Glomerular endothelial cell (primary cell): ENCODE measurements at regions not wholly inside any gene's neighbourhood (a gene's known extent, or its start where the extent isn't known, plus 50 kb on each side); places are given as distances from the start of the nearest gene placed in this dataset.
"Not testable (repeated sequence)": the region's sequence is repeated elsewhere in the genome, so short reads cannot be mapped to it uniquely, and the experiment has no call there.

Experiments used
- DNase-seq: peaks from one replicate; pipeline ENCODE4 v3.0.0-alpha.2; 2011; ENCODE audit warnings: low read depth, low spot score; ENCODE audit errors: extremely low read depth

DNA sequence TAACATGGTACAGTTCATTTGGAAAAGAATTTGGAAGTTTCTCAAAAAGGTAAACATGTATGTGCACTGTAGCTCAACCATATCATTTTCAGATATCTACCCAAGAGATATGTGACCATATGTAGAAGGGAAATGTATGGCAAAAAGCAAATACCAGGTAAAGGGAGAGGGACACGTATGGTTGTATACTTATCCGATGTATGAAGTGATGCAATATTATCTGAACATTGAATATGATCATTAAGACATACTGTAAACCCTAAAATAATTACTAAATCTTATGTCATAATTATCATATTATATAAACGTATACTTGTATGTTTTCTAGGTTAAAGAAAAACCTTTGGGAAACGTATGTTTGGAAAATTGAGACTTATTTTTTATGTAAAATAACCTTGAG lies 367.5 kb upstream of the KCND2 start:
- DNase-seq = no peak

DNA sequence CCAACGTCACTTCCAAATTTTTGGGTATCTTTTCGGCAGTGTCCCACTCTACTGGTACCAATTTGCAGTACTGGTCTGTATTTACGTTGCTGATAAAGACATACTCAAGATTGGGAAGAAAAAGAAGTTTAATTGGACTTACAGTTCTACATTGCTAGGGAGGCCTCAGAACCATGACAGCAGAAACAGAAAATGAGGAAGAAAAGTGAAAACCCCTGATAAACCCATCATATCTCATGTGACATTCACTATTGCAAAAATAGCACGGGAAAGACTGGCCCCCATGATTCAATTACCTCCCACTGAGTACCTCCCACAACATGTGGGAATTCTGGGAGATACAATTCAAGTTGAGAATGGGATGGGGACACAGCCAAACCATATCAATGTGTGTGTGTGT lies 364.0 kb upstream of the KCND2 start:
- no peak for DNase-seq

DNA sequence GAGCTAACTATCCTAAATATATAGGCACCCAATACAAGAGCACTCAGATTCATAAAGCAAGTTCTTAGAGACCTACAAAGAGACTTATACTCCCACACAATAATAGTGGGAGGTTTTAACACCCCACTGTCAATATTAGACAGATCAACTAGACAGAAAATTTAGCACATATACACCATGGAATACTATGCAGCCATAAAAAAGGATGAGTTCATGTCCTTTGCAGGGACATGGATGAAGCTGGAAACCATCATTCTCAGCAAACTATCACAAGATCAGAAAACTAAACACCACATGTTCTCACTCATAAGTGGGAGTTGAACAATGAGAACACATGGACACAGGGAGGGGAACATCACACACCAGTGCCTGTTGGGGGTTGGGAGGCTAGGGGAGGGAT lies 358.9 kb upstream of the KCND2 start:
- not testable (repeated sequence) for DNase-seq

DNA sequence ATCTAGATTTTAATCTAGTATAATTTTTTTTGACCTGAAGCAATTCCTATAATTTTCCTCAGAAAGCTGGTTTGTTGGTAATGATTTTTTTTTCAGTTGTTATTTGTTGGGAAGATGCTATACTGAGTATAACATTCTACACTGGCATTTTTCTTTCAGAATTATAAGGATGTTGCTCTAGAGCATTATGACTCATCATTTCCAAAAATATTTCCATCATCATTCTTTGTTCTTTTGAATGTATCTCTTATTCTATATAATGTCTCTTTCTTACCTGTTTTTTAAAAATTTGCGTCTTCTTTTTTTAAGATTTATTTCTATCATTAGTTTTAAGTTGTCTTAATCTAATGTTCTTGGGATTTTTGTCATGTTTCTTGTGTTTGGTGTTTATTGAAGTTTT lies 356.5 kb upstream of the KCND2 start:
- no peak for DNase-seq

DNA sequence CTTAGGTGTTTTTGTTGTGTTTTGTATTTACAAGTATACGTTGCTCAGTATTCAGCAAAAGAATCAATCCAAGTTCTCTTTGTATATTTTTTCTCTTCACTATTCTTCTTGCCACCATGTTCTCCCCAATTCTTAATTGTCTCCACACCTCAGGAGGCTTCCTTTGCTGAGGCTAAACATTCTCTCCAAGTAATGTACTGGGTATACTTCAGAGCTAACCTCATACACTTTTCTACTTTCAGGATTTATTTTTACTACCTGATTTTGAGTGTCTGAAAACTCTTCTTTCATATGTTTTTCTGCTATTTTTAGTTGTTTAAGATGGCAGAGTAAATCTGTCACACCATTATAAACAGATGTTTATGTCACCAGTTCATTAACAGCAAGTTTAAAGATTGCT lies 354.8 kb upstream of the KCND2 start:
- DNase-seq = no peak

DNA sequence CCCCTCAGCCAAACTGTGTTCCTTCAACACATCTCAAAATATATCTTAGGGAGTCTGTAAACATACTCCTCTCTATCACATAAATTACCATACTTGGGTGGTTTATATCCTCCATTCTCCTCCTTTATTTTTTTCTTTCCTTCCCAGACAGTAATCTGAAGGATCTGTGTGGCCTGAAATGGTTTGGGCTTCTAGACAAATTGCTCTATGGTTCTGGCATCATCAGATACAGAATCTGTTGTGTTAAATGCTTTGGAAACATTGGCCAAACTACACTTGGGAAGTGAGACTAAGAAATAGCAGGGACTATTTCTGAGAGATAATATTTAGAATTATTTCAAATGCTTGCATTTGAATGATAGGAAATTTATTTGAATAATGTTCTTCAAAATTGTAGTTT lies 353.0 kb upstream of the KCND2 start:
- DNase-seq = no peak

DNA sequence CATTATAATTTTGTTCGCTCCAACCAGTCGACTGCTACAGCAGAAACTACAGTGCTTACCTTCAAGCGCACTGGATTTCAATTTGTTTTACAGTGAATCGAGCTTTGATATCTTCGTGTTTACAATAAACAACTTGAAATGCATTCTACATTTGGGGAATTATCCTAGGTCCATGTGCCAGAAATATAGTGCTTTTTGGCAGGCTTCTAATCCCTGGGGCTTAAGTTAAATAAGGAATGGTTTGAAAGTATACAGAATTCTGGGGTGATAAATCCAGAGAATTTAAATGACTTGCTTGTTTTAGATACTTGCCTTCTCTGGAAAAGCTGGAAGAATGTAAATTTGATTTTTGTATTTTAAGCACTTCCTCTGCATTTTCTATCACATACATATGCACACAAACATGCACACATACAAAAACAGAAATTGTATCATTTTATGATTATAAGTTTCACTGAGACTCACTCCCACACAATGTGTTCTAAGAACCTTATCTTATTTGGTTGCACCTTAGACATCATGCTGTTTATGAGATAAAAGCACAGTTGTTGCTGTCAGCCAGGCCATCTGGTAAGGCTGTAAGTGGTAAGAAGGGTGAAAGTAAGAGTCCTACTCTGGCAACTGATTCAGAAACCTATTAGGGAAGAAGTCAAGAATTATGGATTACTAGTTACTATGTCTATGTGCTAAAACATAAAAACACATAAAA lies 347.2 kb upstream of the KCND2 start:
- DNase-seq = no peak

DNA sequence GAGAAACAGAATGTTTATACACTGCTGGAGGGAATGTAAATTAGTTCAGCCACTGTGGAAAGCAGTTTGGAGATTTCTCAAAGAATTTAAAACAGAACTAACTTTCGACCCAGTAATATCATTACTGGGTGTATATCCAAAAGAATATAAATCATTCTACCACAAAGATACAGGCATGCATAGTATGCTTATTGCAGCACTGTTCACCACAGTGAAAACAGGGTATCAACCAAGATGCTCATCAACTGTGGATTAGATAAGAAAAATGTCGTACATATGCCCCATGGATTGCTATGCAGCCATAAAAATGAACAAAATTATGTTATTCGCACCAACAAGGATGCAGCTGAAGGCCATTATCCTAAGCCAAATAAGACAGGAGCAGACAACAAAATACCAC lies 343.1 kb upstream of the KCND2 start:
- DNase-seq = no peak

DNA sequence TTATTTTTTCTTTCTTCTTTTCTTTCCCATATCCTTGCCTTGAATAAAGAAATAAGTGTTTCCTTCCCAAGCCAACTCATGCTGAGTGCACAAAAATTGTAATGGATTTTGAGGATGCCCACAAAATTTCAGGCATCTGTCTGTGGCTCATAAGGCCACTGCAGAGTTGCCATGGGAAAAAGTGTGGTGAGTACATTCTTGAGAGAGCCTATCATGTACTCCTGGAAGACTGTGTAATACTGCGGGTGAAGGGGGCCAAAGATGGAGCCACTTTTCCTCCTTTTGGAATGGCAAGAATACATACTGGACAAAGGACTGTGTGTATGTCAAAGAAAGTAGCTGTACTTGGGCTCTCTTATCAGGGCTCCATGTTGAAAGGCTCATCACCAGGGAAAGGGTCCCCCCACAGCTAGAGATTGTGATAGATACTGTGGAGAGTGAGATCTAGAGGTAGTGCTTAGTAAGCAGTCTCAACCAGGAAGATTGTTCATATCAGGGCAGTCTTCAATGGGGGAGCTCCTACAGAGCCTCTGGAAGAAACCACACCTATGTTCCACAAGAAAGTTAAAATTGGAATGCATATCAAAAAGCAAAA lies 341.6 kb upstream of the KCND2 start:
- DNase-seq = no peak

DNA sequence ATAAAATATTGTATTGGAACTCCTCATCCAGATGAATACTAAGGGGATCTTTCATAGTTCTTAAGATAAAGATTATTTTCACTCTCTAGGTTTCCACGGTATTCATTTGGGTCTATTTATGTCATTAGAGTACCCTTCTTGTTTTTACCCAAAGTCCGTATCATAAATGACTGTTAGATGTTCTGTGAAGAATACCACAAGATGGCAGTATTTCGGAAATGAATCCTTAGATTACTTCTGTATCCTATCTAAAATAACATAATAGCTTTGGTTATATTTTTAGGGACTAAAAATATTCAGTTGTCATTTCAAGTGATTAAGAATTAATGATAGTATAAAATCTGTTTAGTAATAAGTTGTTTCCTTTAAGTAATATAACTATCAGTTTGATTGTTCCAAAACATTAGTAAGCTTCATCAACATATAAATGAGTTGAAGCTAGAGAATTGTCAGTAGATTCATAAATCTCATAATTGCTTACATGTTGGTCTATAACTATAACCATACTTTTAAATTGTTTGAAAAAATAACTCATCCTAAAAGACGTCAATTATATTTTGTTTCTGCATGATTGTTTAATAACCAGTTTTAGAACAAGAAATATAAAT lies 337.5 kb upstream of the KCND2 start:
- DNase-seq = peak; percentile 41

DNA sequence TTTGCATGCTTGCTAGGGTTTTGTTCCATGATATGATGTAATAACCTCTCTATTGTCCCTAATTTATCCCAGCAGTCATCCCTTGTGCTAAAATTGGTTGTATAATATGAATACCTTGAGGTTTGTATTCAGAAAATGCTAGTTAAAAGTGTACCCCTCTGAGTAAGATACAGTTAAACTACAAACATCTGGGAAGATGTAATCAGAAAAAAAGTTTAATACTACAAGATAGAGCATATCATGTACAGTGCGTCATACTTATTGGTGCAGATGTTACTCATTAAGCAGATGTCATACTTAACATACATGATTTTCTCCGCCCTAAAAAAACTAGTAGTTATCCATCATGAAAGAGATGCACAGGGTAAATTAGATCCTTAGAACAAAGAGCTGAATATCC lies 336.1 kb upstream of the KCND2 start:
- DNase-seq = no peak

DNA sequence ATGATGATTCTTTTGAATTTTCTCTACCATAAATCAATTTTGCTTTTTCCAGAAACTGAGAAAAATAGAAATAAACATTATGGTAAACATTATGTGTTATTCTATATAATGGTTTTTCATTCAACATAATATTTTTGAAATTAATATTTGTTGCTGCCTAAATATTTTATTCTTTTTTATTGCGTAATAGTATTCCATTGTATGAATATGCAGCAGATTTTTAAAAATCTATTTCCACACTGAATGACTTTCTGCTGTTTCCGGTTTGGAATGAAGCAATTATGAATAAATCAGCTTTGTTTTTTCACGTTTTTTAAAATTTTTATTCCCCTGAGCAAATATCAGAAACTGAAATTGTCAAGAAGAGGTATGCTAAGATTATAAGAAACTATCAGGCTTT lies 335.2 kb upstream of the KCND2 start:
- no peak for DNase-seq

DNA sequence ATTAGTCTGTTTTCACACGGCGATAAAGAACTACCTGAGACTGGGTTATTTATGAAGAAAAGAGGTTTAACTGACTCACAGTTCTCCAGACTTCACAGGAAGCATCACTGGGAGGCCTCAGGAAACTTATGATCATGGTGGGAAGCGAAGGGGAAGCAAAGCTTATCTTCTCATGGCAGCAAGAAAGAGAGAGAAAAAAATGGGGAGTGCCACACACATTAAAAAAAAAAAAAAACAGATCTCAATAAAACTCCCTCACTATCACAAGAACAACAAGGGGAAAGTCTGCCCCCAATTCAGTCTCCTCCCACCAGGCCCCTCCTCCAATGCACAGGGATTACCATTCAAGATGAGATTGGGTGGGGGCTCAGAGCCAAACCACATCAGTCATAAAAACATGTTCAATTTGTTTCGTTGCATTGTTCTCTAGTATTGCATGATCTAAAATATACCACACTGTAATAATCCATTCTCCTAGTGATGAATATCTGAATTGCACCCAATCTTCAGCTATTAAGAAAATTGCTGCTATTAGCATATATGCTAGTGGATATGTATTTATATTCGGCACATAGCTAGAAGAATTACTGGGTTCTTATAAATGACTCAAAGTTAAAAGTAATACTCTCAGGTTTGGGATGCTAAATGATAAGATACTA lies 328.9 kb upstream of the KCND2 start:
- DNase-seq = no peak

DNA sequence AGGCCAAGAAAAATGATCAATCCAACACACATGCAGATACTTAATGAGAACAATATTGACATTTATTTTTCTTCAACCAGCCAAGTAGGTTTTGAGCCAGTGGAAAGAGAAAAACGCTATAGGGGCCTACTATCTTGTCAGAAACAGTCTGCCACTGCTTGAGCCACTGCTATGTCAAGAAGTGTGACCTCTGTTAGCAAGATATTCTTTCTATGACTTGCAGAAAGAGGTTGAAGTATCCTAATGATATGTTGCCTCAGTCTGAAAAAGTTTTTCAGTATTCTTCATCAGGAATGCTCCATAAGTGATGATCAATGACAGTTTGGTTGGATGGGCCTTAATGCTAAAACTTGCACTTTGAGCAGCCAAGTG lies 328.4 kb upstream of the KCND2 start:
- DNase-seq = no peak

DNA sequence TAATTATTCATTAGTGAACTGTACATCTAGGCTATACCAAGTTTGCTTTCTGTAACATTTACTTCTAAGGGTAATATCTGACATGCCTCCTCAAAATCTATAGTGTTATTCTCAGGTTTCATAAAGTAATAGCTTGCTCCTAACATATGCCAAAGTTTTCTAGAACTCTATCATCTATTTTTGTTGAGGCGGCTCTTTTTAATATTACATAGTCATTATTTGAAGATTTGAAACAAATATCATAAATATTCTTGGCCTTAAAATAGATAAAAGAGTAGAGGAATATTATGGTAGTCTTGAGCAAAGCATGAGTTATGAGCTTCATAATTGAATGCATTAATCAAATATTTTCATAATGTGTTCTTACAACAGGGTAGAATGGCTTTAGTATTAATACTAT lies 327.2 kb upstream of the KCND2 start:
- no peak for DNase-seq

DNA sequence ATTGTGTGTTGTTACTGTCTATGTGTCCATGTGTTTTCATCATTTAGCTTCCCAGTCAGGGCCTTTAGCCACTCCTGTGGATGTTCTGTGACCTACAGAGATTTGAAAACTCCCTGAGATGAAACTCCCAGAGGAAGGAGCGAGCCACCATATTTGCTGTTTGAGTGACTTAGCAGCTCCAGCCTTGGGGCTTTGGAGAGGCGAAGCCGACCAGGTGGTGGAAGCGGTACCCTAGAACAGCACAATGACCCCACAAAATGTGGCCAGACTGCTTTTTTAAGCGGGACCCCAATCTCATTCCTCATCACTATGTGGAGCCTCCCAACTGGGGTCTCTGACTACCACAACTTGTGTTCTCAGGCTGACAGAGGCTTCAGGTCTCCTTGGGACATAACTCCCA lies 323.9 kb upstream of the KCND2 start:
- DNase-seq = no peak

DNA sequence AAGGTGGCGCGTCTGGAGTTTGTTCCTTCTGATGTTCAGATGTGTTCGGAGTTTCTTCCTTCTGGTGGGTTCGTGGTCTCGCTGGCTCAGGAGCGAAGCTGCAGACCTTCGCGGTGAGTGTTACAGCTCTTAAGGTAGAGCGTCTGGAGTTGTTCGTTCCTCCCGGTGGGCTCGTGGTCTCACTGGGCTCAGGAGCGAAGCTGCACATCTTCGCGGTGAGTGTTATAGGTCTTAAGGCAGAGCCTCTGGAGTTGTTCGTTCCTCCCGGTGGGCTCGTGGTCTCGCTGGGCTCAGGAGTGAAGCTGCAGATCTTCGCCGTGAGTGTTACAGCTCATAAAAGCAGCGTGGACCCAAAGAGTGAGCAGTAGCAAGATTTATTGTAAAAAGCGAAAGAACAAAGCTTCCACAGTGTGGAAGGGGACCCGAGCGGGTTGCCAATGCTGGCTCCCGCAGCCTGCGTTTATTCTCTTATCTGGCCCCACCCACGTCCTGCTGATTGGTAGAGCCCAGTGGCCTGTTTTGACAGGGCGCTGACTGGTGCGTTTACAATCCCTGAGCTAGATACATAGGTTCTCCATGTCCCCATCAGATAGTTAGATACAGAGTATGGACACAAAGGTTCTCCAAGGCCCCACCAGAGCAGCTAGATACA lies 322.5 kb upstream of the KCND2 start:
- not testable (repeated sequence) for DNase-seq

DNA sequence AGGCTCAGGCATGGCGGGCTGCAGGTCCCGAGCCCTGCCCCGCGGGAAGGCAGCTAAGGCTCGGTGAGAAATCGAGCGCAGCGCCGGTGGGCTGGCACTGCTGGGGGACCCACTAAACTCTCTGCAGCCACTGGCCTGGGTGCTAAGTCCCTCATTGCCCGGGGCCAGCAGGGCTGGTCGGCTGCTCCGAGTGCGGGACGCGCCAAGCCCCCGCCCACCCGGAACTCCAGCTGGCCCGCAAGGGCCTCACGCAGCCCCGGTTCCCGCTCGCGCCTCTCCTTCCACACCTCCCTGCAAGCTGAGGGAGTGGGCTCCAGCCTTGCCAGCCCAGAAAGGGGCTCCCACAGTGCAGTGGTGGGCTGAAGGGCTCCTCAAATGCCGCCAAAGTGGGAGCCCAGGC lies 321.4 kb upstream of the KCND2 start:
- not testable (repeated sequence) for DNase-seq

DNA sequence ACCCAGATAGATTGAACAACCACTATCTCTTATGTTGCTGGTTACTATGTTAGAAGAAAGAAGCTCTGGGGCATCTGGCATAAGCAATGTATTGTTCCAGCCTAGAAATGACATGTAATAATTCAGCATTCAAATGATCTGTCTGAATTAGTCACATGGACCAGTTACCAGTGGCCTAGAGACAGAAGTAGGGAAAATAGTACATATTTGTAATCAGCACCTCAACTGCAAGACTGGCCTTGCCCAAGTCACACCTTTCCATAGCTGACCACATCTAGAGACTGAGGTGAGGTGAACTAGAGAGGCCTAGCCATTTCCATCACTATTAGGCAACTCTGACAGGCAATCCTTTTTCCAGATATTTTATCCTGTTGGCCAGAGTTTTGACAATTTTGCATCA lies 315.6 kb upstream of the KCND2 start:
- DNase-seq = no peak

DNA sequence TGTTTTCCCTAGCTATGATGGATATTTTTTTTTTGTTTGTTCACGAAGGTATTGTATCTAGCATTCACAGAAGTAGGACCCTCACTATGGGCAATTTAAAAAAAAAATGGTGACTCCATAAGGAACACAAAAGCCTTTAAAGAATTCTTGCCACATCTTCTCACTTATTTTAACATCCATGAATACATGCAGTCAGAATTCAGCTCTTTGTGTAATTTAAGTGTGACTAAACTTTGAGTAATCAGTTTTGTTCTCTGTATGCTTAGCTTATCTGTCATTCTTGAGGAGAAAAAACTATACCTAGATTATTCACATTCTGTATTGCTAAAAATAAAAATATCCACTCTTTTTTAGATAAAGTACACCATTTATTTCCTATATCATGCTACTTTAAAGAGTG lies 313.2 kb upstream of the KCND2 start:
- DNase-seq = no peak

DNA sequence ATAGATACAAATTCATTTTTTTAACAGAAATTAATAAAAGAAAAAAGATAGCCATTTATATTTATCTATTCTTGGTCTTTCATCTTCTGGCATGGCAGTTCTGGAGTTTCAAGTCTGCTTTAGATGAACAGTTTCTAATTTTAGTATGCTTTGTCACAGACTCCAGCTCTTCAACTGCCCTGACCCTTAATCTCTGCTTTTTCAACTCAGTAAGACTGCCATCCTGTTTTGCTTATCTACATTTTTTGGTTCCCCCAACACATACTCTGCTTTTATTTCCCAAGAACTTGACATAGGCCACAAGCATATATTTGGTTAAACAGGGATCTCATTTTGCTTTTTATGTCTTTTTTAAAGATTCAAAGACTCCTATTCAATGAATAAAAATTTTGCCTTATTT lies 309.3 kb upstream of the KCND2 start:
- no peak for DNase-seq

DNA sequence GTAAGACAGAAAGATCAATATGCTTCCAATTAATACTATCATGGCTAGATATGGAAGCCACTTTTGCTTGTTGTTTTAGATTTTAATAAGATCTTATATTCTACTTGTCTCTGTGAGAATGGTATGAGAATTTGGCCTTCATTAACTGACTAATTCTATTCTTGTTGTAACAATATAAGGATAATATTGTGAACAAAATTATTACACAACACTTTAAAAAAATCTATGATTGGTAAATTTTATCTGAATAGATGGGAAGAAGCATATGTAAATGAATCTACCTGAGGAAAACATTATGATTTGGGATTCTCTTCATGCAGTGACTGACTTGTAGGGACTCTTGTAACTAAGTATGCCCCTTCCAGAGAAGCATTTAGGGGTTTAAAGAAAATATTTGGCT lies 308.9 kb upstream of the KCND2 start:
- no peak for DNase-seq
